ELF-1 (cell line): ENCODE measurements at regions not wholly inside any gene's neighbourhood (a gene's known extent, or its start where the extent isn't known, plus 50 kb on each side); places are given as distances from the start of the nearest gene placed in this dataset.

Source experiments
- DNase-seq: peaks from one replicate; pipeline ENCODE4 v3.0.0-alpha.2; 2016; ENCODE audit warnings: low read depth, low spot score

- DNase-seq, result no peak
Observed at GRCh38 chr18:73461038-73461779, 593.4 kb upstream of the NETO1 start.

DNA sequence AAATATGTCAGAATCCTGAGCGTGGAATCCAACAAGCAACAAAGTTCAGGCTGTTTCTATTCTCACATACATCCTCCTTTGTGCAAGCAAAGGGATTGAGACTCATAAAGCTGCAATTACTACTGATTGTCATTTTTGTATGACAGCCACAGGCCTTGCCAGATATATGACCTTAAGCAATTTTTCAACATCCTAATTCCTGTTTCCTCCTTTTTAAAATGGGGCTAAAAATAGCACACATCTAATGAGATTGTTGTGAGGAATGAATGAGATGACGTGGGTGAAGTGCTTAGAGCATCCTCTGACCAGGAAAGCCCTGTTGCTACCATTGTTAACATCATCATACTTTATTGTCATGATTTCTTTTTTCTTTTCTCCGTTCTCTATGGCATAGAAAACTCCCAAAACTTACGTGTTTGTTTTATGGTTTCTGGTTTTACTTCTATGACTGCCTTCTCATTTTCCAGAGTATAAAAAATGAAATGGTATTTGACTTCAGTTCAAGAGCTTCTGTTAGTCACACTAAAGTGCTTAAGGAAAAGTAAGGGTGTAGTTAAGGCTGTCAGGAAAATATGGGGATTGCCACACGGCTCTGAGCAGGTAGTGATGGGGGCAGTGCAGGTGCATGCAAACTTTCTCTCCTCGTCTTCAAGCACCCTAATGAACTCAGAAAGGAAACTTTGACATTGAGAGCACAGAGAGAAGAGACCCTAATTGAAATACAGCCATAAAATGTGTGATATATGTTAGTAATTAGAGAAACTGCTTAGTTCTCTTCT, 590.6 kb upstream of the NETO1 start:
- no peak for DNase-seq

DNA sequence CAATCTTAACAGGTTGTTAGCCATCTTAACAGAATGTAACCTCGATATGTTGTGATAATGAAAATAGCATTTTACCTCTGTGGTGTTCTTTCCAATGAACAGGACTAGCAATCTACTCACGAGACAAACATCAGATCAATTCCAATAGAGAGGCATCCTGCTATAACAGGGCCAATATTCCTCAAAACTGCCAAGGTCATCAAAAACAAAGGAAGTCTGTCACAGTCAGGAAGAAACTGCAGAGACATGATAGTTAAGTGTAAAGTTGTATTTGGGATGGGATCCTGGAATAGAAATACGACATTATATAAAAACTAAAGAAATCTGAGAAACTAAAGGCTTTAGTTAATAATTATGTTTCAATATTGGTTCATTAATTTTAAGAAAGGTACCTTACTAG, 588.9 kb upstream of the NETO1 start:
- no peak for DNase-seq

GRCh38 chr18:73452866-73453265, 585.1 kb upstream of the NETO1 start:
- no peak for DNase-seq

- no peak for DNase-seq
Observed at GRCh38 chr18:73446502-73446901, 578.7 kb upstream of the NETO1 start.

DNA sequence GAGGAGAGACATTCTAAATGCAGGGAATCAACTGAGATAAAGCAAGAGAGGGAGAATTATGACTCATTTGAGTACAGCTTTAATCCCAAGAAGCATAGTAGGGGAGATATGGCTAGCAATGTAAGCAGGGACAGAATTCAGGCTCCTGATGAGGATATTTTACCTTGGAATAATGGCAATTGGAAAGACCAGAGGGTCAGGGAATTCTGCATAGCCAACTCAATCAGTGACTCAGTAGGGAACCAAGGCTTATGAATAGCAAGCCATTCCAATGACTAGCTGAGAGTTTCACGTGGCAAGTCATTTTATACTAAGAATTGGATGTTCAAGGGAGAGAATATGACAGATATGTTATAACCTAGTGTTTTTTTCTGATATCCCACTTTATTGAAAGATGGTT, 563.8 kb upstream of the NETO1 start:
- DNase-seq, result no peak

DNA sequence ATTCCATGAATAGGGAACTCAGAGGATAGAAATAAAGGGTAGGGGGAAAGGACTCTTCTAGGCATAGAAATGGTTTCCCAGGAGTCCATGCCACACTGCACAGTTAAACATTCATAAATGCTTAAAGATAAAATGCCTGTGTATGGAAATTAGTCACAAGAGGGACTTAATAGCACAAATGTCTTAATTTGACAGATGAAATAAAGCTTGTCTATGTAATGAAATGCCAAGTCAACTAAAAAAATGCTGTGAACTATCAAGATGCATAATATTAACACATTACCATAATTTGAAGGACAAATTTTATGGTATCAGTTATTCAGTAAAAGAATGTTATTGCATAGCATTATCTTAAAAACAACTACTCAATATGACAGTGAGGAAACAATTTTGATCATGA, 553.2 kb upstream of the NETO1 start:
- no peak for DNase-seq

GRCh38 chr18:73419531-73419930, 551.7 kb upstream of the NETO1 start:
- DNase-seq, result no peak

DNA sequence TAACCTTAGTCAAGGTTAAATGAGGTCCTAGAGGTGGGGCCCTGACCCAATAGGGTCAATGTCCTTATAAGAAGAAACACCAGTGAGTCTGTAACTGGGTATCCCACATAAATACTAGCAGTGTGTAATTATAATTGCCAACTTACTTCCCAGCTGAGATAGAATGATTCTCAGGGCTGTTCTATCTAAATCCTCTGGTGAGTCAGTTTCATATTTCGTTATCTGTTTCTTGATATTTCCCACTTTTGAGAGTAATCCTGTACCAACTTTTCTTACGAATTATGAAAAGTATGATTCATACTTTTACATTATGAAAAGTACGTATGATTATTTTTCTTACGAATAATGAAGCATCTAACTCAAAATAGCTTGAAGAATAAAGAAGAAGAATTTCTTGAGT, 546.8 kb upstream of the NETO1 start:
- DNase-seq, result no peak

- no peak for DNase-seq
Observed at GRCh38 chr18:73414069-73414468, 546.3 kb upstream of the NETO1 start.

DNA sequence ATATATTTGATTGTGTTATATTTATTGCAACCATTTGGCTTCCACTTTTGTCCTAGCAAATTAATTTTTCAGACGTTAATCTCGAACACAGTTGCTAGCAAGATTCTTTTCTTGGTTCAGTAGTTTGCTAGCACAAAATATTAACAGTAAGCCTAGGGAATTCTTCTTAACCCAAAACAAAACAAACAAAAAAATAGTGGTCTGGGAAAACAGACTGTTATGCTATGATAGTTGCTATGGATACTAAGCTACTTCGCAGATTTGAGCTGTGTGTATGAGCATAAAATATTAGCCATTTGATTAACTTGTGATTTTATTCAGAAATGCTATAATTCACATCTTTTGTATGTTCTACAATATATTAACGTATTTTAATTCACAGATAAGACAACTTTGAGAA, 541.5 kb upstream of the NETO1 start:
- DNase-seq, result no peak

DNA sequence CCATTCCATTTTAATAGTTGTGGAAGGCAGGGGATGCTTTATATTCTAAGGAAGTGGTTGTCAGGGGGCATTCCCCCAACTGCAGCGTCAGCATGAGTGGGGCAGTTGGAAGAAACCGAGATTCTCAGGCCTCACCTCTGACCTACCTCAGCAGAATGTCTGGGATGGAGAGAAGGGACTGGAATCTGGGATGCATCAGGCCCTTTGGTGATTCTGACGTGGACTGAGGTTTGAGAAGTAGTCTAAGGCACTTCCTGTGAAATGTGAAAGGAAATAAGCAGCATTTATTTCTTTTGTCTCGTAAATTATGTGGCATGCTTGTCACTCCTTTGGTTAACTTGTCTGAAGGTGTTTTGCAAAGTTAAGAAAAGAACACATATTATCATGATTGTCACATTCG, 540.7 kb upstream of the NETO1 start:
- peak; percentile 24 for DNase-seq

GRCh38 chr18:73407506-73407905, 539.7 kb upstream of the NETO1 start:
- DNase-seq, result no peak

- no peak for DNase-seq
Observed at GRCh38 chr18:73384246-73384645, 516.5 kb upstream of the NETO1 start.

DNA sequence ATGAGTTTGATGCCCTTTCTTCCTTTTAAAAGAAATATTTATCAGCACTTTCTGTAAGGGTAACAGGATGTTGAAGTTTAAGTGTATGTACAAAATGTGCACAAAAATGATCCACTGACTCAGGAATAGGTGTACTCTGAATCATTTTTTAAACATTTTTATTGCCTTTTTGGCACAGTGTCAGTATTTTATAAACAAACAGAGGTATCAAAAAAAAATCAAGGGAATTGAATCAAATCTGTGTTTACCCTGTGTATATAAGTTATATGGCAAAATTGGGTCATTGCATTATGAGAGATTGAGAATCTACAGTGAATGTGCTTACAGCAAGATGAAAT, 513.9 kb upstream of the NETO1 start:
- no peak for DNase-seq

- DNase-seq, result no peak
Observed at GRCh38 chr18:73381016-73381698, 513.4 kb upstream of the NETO1 start.

- no peak for DNase-seq
Observed at GRCh38 chr18:73366713-73367112, 498.9 kb upstream of the NETO1 start.

DNA sequence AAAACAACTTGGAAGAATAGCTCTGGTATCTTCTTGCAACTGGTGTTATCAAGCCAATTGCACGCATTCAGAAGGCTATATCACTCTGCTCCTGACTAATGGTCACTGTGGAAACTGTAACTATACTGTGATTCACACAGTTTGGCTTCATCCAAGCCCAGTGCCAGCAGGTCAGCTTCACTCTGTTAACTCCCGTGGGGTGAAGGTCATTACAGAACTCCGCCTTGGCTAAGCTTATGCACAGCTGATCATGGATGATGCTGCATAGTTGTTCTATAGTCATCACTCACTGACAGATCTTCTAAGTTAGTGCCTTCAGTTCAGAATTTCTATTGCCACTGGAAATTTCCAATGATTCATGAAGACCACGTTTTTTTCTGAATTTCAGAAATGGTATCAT, 497.2 kb upstream of the NETO1 start:
- DNase-seq, result no peak

DNA sequence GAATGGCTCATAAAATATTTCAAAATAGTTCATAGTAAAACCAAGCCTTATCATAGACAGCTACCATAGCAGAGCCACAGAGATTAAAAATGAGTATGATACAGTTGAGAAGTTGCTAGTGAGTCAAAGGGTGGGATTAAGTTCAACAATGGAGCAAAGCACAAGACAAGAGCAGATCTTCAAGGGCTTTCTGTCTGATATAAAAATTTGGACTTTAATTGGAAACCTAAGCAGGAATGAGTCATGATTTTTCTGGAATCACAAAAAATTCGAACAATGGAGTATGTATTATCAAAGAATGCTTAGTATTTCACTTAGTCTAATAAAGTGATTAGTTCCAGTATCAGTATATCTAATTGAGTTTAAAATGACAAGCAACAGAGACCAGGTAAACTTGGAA, 487.3 kb upstream of the NETO1 start:
- DNase-seq, result no peak

GRCh38 chr18:73352546-73352945, 484.8 kb upstream of the NETO1 start:
- peak; percentile 4 for DNase-seq

GRCh38 chr18:73340135-73340977, 472.6 kb upstream of the NETO1 start:
- DNase-seq, result no peak

DNA sequence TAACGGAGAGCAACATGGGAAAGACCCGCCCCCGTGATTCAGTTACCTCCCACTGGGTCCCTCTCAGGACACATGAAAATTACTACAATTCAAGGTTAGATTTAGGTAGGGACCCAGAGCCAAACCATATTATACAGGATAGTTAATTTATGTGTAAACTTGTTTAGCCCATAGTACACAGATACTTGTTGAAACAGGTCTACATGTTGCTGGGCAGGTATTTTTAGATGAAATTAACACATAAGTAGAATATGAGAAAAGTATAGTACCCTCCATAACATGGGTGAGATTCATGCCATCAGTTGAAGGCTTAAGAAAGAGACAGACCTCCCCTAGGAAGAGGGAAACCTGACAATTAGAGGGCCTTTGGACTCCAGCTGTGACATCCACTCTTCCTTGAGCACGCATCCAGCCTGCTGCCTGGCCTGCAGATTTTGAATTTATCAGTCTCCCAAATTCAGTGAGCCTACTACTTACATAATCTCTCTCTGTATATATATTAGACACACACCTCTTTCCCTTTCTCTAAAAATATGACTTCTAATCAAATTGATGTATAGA, 463.5 kb upstream of the NETO1 start:
- DNase-seq, result no peak
